Neural progenitor cell (in vitro differentiated cells): ENCODE measurements at regions not wholly inside any gene's neighbourhood (a gene's known extent, or its start where the extent isn't known, plus 50 kb on each side); places are given as distances from the start of the nearest gene placed in this dataset.

Experiments used
- EZH2 ChIP-seq: fragments of 200-600 bp; sonication (generic); IDR thresholded peaks from 2 replicates; pipeline ENCODE4 v1.6.1; 2017; ENCODE audit warnings: antibody characterized with exemption, mild to moderate bottlenecking, moderate library complexity
- TF ChIP-seq, protein P1 (sequence below): fragments of 200-600 bp; sonication (generic); IDR thresholded peaks from 2 replicates; pipeline ENCODE4 v1.5.1; 2017; ENCODE audit warnings: antibody characterized with exemption, mild to moderate bottlenecking

DNA sequence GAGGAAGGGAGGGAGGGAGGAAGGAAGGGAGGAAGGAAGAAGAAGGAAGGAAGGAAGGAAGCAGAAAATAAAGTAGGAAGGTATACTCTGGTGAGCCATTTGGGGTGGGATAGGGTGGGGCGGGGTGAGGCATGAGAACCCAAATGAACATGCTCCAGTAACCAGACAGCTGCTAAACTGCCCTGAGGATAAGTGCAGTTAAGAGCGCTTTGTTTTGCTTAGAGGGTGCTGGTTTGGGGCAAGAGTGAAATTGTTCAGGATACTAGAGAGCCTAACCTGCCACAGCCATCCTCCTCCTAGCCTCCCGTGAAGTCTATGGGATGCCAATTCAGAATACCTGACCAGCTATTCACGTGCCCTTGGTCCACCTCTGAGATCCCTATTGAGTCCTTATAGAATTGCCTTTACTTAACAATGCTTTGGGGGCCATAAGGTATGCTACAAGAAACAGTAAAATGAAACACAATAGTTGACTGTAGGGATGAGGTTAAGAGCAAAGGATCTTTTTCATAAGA is 59.0 kb upstream of the ATF3 start:
- TF ChIP-seq, protein P1, sequence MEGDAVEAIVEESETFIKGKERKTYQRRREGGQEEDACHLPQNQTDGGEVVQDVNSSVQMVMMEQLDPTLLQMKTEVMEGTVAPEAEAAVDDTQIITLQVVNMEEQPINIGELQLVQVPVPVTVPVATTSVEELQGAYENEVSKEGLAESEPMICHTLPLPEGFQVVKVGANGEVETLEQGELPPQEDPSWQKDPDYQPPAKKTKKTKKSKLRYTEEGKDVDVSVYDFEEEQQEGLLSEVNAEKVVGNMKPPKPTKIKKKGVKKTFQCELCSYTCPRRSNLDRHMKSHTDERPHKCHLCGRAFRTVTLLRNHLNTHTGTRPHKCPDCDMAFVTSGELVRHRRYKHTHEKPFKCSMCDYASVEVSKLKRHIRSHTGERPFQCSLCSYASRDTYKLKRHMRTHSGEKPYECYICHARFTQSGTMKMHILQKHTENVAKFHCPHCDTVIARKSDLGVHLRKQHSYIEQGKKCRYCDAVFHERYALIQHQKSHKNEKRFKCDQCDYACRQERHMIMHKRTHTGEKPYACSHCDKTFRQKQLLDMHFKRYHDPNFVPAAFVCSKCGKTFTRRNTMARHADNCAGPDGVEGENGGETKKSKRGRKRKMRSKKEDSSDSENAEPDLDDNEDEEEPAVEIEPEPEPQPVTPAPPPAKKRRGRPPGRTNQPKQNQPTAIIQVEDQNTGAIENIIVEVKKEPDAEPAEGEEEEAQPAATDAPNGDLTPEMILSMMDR: no peak
- no peak for TF ChIP-seq EZH2
